ENCODE measurements at regions not wholly inside any gene's neighbourhood (a gene's known extent, or its start where the extent isn't known, plus 50 kb on each side); places are given as distances from the start of the nearest gene placed in this dataset.
A peak's percentile ranks its signal among the peaks of the same experiment; 100 is the strongest.
"Not testable (repeated sequence)": the region's sequence is repeated elsewhere in the genome, so short reads cannot be mapped to it uniquely, and the experiment has no call there.

- no peak for DNase-seq
Measured at GRCh38 chrX:74180716-74181115, 123.3 kb upstream of the ZCCHC13 start.

- no peak for DNase-seq
Measured at GRCh38 chrX:74179990-74180389, 124.0 kb upstream of the ZCCHC13 start.

GRCh38 chrX:74179499-74179898 lies 124.5 kb upstream of the ZCCHC13 start:
- DNase-seq, result no peak

GRCh38 chrX:74179071-74179470 lies 124.9 kb upstream of the ZCCHC13 start:
- no peak for DNase-seq

GRCh38 chrX:74178536-74178935 lies 125.4 kb upstream of the ZCCHC13 start:
- DNase-seq, result peak in 4 of 58 donors; percentile 0

GRCh38 chrX:74171465-74171864 lies 132.5 kb upstream of the ZCCHC13 start:
- DNase-seq, result no peak

GRCh38 chrX:74162199-74162598 lies 141.8 kb upstream of the ZCCHC13 start:
- no peak for DNase-seq

- DNase-seq, result no peak
Measured at GRCh38 chrX:74160816-74161215, 143.2 kb upstream of the ZCCHC13 start.

GRCh38 chrX:74160358-74160757 lies 143.6 kb upstream of the ZCCHC13 start:
- no peak for DNase-seq

- no peak for DNase-seq
Measured at GRCh38 chrX:74147439-74147838, 156.5 kb upstream of the ZCCHC13 start.

GRCh38 chrX:74138943-74139342 lies 165.0 kb upstream of the ZCCHC13 start:
- DNase-seq, result no peak

- peak in 6 of 58 donors; percentile 0 to 77 (median 12) for DNase-seq
Measured at GRCh38 chrX:74133156-74133796, 170.7 kb upstream of the ZCCHC13 start.

- DNase-seq, result no peak
Measured at GRCh38 chrX:74132280-74132679, 171.7 kb upstream of the ZCCHC13 start.

GRCh38 chrX:74119016-74119910 lies 184.7 kb upstream of the ZCCHC13 start:
- DNase-seq, result no peak

GRCh38 chrX:74117962-74118902 lies 185.7 kb upstream of the ZCCHC13 start:
- DNase-seq, result no peak

GRCh38 chrX:74111245-74111644 lies 192.7 kb upstream of the ZCCHC13 start:
- DNase-seq, result no peak

- no peak for DNase-seq
Measured at GRCh38 chrX:74107666-74108065, 196.3 kb upstream of the ZCCHC13 start.

GRCh38 chrX:74104356-74105015 lies 199.5 kb upstream of the ZCCHC13 start:
- DNase-seq, result no peak

GRCh38 chrX:74098407-74098806 lies 205.6 kb upstream of the ZCCHC13 start:
- DNase-seq, result not testable (repeated sequence)

GRCh38 chrX:74090049-74090448 lies 213.9 kb upstream of the ZCCHC13 start:
- no peak for DNase-seq

GRCh38 chrX:74085642-74086236 lies 218.2 kb upstream of the ZCCHC13 start:
- no peak for DNase-seq
